ENCODE measurements at regions not wholly inside any gene's neighbourhood (a gene's known extent, or its start where the extent isn't known, plus 50 kb on each side); places are given as distances from the start of the nearest gene placed in this dataset.

DNA sequence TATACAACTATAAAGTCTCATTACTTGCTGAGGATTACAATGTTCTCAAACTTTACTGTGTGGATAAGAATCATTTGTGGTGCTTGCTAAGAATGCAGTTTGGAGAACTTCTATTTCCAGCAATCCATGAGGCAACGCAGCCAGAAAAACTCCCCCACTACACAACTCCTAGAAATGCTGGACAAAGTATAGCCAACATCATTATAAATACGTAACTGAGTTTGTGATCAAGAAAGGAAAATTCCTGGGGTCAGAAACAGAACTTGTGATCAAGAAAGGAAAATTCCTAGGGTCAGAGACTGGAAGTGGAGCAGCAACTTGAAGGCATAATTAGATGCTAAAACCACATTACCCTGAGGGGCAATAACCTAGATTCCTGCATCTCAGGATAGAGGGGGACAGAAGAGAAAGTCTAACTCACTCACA lies 81.1 kb downstream of the MAT2B start:
- TF ChIP-seq, protein P1, sequence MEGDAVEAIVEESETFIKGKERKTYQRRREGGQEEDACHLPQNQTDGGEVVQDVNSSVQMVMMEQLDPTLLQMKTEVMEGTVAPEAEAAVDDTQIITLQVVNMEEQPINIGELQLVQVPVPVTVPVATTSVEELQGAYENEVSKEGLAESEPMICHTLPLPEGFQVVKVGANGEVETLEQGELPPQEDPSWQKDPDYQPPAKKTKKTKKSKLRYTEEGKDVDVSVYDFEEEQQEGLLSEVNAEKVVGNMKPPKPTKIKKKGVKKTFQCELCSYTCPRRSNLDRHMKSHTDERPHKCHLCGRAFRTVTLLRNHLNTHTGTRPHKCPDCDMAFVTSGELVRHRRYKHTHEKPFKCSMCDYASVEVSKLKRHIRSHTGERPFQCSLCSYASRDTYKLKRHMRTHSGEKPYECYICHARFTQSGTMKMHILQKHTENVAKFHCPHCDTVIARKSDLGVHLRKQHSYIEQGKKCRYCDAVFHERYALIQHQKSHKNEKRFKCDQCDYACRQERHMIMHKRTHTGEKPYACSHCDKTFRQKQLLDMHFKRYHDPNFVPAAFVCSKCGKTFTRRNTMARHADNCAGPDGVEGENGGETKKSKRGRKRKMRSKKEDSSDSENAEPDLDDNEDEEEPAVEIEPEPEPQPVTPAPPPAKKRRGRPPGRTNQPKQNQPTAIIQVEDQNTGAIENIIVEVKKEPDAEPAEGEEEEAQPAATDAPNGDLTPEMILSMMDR (IDR thresholded peaks at IDR 0.05 in 8 of 11, conservative IDR thresholded peaks at IDR 0.05 in 3 of 11) = no peak
- TF ChIP-seq POLR2AphosphoS5 (IDR thresholded peaks at IDR 0.05) (no peak), POLR2A (IDR thresholded peaks at IDR 0.05) (no peak)
